GM03348 (cell line): ENCODE measurements at regions not wholly inside any gene's neighbourhood (a gene's known extent, or its start where the extent isn't known, plus 50 kb on each side); places are given as distances from the start of the nearest gene placed in this dataset.
"Not testable (repeated sequence)": the region's sequence is repeated elsewhere in the genome, so short reads cannot be mapped to it uniquely, and the experiment has no call there.

ENCODE experiments used
- DNase-seq: peaks from one replicate; pipeline ENCODE4 v3.0.0; 2012; ENCODE audit warnings: low spot score

DNA sequence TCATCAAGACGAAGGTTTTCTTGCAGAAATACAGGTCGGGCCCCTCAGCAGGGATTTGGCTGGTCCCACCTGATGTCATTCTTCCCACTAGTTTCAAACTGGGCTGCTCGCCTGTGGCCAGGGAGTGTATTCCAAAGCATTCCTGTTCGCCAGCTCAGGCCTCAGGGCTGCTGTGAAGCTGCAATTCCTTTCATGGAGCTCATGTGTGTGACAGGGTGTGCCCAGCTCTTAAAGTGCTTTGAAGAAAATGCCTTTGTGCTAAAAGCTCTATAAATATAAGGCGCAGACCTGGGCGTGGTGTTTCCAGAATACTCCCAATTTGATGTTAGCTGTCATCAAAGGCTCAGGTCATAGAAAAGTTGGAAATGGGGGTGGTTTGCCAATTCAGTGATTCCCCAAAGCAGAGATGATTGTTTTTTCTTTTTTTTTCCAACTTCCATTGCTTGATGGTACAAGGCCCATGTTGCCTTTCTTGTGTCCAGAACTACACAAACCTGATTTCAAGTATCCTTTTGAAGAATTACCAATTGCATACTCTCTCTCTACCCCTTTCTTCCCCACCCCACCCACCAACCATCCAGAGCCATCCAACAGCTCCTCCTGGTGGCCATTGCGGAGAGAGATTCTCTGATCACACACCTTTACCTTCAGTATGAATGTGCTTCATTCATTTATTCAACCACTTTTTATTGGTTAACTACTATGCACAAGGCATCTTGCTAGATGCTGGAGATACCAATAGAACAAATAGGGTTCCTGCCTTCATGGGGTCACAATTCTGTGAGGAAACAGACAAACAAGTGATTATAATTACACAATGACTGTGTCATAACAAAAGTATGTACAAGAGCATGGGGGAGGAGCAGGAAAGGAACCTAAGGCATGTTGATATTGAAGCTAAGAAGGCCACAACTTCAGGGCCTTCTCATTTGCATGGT lies 297.3 kb upstream of the LYZL1 start:
- peak; percentile 68 for DNase-seq

DNA sequence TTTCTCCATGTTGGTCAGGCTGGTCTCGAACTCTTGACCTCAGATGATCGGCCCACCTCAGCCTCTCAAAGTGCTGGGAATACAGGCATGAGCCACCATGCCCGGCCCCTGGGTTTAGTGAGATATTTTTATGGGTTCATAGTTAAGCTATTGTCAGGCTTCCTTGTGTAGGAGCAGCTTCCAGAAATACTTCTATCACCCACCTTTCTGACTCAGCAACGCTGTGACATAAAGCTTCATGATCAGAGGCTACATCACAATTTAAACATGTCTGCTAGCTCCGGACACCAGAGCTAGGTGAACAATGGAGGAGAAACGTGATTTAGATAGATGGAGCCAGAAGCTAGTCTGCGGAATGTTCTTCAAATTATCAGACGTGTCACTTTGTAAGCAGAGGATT lies 295.8 kb upstream of the LYZL1 start:
- no peak for DNase-seq

DNA sequence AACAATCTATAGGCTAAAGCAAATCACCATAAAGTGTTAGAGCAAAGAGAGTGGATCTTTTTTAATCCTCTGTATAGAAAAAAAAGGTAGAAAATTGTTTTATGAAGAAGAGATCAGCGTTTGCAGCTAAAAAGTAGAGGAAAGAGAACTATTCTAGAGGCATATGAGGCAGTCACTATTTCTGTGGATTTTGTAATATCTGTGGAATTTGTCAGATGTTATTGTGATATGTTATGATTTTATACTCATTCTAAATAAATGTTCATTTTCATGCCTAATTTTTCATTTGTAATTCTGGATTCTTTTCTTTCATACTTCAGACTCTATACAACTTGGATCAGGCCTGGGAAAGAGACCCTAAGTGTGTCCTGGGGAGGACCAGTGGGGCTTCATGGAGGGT lies 295.0 kb upstream of the LYZL1 start:
- no peak for DNase-seq

DNA sequence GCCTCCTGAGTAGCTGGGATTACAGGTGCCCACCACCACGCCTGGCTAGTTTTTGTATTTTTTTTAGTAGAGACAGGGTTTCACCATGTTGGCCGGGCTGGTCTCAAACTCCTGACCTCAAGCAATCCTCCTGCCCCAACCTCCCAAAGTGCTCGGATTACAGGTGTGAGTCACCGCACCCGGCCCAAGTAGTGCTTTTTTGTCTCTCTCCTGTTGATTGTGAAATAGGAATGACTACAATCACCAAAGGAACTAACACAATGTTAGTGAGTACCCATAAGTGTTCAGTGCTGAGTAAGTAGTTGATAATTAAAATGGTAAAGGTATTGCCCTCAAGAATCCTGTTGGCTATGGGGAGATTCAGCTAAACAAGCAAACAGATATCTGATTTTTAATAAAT lies 294.1 kb upstream of the LYZL1 start:
- DNase-seq: not testable (repeated sequence)

DNA sequence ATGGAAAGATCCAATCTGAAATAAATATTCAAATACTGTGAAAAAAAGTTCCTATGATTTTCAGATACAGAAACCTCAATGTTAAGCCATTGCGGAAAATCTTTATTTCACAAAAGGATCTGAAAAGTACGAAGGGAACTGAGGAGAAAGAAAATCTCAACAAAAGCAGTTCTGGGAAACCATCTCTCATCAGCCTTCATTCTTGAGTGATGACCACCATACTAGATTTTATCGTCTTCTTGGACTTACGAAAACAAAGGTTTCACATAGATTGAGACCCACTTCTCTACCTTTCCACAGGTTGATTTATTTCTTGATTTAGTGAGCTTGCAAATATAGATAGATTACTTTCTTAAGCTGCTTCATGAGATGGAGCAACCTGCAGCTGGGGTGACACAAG lies 293.4 kb upstream of the LYZL1 start:
- no peak for DNase-seq

DNA sequence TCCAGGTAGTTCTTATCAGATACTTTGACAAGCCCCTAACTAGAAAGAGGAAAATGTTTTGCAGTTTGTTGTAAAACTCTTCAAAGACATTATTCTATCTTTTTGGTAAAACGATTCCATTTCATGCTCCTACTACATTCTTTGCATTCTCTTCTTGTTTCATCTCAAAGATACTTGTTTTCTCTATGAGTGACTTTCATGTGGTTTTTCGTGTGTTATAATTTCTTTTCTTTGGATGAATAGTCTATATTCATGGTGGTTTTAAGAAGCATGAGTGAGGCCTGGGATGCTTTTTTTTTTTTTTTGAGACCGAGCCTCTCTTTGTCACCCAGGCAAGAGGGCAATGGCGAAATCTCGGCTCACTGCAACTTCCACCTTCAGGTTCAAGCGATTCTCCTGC lies 292.5 kb upstream of the LYZL1 start:
- DNase-seq: no peak

DNA sequence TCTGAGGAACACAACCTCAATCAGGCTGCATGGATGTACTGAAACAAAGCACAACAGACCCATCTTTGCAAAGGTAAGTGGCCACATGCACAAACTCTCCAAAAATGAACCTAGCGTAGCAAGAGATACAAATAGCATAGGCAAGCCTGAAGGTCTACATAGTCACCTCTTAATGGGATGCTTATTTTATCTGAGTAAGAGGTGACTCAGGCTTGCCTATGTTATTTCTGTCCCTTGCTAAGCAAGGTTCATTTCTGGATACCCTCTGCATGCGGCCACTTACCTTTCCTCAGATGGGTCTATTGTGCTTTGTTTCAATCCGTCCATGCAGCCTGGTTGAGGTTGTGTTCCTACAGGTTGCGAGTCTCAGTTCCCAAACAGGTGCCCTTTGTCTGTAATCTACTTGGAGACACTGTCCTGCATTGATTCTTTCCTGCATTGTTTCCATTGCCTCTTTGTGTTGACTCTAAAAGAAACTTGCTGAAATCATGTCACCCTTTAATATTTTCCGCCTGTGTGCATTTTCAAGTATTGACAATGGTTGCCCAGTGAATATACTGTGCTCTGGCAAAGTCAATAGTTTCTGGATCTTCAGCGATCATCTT lies 291.8 kb upstream of the LYZL1 start:
- no peak for DNase-seq

DNA sequence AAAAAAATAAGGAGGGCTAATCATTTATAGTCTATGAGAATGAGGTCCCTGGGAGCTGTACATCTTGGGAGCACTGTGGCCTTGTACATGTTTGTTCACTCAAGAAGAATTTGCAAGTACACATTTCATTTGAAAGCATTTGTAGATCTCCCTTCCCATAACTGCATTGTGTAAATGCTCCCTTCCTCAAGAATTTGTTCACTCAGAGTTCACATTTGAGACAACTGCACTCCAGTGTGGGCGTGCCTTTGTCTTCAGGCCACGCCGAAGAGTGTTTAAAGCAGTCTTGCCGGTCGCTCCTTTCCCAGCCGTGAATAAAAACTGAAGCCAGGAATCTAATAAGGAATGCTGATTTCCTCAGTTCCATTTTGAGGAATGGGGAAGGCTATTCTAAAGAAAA lies 291.1 kb upstream of the LYZL1 start:
- no peak for DNase-seq

DNA sequence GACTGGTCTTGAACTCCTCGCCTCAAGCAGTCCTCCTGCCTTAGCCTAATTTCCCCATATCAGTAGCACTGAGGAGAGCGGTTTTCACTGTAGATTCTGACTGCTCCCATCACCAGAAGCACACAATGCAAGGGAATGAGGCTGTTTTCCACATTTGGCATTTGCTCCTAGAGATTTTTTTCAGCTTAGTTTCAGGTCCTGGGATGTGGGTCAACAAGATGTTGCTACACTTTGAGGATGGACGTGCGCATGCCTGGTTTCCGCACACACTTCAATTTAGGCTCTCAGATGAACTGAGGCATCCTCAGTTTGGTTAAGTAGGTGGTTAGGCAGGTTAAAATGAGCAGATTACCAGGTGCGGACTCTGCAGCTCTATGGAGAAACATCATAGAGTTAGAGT lies 287.1 kb upstream of the LYZL1 start:
- DNase-seq: no peak

DNA sequence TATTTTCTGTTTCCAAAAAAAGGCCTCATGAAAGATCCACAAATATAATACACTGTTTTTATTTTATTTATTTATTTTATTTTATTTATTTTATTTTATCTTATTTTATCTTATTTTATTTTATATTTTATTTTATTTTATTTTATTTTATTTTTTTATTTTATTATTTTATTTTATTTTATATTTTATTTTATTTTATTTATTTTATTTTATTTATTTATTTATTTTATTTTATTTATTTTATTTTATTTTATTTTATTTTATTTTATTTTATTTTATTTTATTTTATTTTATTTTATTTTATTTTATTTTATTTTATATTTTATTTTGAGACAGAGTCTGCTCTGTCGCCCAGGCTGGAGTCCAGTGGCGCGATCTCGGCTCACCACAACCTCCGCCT lies 285.9 kb upstream of the LYZL1 start:
- not testable (repeated sequence) for DNase-seq

DNA sequence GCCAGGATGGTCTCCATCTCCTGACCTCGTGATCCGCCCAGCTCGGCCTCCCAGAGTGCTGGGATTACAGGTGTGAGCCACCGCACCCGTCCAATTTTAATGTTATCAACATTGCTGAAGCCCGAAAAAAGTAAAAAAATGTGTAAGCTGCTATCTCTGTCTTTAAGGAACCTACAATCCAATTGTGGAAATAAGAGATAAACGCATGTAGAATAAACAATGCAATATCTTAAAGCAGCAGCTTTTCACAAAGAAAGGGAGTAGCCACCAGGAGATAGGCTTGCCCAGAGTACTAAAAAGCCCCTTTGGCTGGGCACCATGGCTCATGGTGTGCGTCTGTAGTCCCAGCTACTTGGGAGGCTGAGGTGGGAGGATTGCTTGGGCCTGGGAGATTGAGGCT lies 282.9 kb upstream of the LYZL1 start:
- DNase-seq: no peak

DNA sequence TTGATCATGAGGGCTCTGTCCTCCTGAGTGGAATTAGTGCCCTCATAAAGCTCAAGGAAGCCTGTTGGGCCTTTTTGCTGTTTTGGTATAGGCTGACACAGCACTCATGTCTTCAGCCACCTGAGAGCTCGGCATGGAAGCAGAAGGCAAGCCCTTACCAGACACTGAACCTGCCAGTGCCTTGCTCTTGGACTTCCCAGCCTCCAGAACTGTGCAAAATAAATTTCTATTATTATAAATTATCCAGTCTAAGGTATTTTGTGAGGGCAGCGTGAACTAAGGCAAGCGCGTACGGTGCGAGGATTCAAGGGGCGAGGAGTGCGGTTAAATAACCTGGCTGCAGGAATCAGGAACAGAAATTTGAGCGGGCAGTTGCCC lies 281.5 kb upstream of the LYZL1 start:
- no peak for DNase-seq

DNA sequence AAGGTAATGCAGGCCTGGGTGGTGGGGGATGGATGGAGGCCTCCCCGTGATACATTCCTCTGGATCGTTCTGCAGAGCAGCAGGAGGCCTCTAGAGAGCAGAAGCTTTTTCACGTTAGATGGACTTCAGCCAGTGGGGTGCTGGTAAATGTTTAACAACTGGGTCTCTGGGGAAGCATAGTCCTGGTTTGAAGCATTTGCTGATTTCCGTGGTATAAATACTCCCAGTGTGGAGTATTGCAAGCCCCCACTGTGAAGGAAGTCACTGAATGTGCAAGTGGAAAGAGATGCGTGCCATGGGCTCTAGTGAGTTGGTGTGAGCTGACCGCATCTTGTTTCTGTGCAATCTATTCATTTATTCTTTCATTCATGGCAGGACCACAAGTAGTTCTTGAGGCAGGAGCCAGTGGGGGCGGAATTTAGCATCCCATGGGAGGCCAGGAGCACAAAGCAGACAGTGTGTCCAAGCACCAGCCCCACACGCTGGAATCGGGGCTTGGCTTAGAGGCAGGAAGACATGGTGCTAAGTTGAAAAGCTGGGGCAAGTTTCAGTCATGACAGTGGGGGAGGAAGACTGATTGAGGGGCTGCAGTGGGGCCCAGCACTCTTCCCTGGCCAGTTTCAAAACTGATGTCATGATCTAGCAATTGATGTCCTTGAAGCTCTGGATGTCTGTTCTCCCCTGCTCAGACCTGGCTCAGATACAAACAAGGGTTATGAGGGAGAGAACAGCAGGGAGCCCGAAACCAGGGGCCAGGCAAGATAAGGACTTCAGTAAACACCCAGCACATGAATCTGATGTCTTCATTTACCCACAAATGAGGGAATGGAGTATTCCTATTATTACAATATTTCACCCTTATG lies 280.9 kb upstream of the LYZL1 start:
- DNase-seq: no peak

DNA sequence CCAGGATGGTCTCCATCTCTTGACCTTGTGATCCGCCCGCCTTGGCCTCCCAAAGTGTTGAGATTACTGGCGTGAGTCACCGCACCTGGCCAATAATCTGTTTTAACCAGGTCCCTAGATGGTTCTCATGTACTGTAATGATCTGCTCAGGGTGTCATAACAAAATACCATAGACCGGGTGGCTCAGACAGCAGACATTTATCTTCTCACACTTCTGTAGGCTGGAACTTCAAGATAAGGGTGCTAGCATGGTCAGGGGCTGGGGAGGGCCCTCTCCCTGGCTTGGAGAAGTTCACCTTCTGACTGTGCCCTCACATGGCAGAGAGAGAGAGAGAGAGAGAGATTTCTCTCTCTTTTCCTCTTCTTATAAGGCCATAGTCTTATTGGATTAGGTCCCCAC lies 279.4 kb upstream of the LYZL1 start:
- no peak for DNase-seq

DNA sequence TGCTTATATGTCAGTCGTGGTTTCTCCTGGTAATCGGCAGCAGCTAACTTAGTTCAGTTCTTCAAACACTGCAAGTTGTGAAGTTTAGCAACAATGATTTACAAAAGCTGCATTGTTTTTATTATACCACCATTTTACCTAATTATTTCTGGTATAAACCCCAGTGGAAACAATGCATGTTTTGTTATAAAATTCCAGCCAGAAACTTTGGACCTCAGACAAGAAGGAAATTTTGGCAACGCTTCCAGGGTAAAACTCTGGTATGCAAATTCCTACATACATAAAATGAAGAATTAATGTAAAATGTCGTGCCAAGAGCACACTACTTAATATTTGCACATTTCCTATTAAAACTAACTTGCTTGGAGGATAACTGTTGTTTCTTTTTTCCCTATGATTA lies 277.4 kb upstream of the LYZL1 start:
- no peak for DNase-seq

DNA sequence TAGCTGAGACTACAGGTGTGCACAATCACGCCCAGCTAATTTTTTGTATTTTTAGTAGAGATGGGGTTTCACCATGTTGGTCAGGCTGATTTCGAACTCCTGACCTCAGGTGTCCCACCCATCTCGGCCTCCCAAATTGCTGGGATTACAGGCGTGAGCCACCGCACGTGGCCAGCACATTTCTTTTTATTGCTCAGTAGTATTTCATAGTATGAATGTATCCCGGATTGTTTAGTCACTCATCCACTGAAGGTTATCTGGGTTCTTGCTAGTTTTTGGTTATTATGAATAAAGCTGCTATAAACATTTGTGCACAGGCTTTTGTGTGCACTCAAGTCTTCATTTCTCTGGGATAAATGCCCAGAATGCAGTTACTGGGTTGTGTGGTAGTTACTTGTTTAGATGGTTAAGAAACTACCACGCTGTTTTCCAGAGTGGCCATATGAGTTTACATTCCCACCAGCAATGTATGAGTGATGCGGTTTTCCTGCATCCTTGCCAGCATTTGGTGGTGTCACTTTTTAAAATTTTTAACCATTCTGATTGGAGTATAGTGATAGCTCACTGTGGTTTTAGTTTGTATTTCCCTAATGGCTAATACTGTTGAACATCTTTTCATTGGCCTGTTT lies 275.8 kb upstream of the LYZL1 start:
- no peak for DNase-seq

DNA sequence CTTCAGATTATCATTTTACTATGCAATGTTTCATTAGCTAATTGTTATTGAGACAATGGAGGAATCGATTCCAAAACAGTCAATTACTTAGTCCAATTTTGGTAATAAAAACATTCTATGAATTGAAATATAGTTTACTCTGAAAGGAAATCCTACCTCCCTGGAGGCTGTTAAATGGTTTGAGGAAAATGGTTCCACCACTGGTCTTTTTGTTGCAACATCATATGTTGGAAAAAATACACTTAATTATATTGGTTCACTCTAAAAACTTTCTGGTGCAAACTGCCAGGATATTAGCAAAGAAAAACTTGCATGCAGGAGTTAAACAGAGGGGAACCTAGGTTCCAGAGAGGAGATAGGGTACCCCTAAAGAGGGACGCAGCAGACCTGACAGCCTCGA lies 267.3 kb upstream of the LYZL1 start:
- DNase-seq: no peak

DNA sequence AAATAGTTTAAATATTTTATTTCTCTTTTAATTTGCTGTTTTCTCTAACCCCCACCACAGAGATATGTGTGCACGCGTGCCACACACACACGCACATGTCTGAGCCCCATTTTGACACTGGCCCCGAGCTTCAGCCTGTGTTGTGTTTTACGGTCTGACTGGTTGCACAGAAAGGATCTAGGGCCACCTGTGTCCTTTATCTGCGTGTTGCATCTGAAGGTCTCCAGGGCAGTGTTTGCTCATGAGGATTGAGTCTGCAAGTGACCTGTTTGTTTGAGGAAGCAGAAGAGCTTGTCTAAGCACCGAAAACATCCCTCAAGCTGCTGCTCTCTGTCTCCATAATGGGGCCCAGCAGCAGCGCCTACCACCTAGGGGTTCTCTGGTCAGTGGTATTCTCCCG lies 266.4 kb upstream of the LYZL1 start:
- DNase-seq: no peak

DNA sequence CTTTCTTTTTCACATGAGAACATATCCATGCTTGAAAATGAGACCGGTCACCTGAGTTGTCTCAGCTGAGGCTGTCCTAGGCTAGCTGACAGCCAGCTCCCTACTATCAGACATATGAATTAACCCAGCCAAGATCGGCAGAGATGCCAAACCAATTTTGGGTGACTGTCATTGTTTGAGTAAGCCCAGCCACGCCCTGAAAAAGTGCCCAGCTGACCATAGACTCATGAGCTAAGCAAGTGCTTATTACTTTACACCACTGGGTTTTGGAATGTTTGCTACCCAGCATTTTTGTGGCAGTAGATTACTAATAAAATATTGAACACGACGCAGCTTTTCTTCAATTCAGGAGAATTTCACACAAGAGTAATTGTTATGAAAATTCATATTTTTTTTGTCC lies 265.2 kb upstream of the LYZL1 start:
- DNase-seq: no peak

DNA sequence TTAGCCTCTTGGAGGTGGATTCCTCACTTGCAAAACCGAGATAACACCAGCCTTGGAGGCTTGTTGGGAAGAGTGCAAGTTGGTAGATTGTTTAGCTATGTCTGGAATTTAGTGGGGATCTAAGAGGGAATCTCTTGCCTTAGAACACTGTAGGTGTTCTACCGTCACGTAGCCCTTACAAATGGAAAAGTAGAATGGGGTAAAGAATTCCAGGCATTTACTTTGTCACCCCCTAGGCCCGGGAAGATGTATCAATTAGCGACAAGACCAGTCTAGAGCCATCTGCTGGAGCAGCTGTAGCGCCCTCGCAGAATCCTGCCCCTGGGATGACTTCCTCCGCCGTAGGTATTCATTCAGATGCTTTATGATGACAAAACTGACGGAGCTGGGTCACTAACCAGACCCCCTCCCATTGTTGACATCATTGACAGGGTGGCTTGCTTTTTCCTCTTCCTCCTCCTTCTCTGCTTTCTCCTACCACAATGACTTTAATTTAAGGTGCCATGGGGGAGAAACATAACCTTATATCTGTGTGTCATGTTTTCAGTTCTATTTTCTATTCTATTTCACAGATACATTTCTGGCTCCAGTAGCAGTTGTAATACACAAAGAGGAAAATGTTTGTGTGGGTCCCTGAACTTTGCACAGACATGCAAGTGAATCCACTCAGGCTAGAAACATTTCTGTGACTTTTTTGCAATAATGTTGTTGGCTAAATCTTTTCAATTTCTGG lies 262.6 kb upstream of the LYZL1 start:
- no peak for DNase-seq

DNA sequence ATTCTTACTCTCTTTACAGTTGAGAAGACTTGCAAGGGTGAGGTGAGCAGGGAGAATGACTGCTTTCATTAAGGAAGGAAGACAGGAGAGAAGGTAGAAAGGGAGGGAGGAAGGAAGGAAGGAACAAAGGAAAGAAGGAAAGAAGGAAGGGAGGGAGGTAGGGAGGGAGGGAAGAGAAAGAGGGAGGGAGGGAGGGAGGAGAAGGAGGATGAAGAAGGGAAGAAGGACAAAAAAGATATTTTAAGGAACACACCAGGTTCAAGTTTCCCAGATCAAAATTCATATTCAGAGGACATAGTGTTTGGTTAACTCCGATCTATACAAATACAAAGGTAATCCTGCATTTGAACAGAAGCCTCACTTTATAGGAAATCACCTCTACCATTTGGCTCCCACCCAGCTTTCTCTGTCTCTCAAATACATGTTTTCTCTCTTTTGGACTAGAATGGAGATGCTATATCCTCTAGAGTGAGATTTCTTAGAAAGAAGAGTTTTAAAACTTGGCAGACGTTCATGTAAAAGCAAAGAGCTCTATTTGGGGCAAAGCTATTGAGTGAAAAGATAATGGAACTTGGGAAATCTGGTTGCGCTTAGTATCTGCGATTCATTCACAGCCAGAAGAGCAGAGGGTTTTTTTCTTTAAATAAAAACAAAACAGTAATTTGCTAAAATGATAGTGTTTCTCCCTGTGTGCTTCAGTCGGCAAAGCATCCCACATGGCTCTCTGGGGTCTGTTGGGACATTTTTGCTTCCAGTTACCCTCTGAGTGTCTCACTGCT lies 261.9 kb upstream of the LYZL1 start:
- no peak for DNase-seq
